MM.1S (cell line): ENCODE measurements at regions not wholly inside any gene's neighbourhood (a gene's known extent, or its start where the extent isn't known, plus 50 kb on each side); places are given as distances from the start of the nearest gene placed in this dataset.
"Not testable (repeated sequence)": the region's sequence is repeated elsewhere in the genome, so short reads cannot be mapped to it uniquely, and the experiment has no call there.

ENCODE experiments used
- DNase-seq: peaks from one replicate; pipeline ENCODE4 v3.0.0-alpha.2; 2015
- H2AFZ ChIP-seq: fragments of 300-600 bp; sonication (generic); 2 replicates; pipeline ENCODE4 v1.6.0; 2016; ENCODE audit warnings: antibody characterized with exemption, low read length
- H3F3A ChIP-seq: fragments of 300-600 bp; sonication (generic); 2 replicates; pipeline ENCODE4 v1.6.1; 2016; ENCODE audit warnings: mild to moderate bottlenecking, antibody characterized with exemption, low read length, moderate library complexity, mixed read lengths; ENCODE audit not compliant: insufficient read depth
- H3K27ac ChIP-seq: fragments of 300-600 bp; sonication (generic); 2 replicates; pipeline ENCODE4 v1.5.1; 2016; ENCODE audit warnings: mild to moderate bottlenecking, low read length
- H3K27me3 ChIP-seq: fragments of 300-600 bp; sonication (generic); replicated peaks from 2 replicates; pipeline ENCODE4 v1.6.0; 2016; ENCODE audit warnings: low read length; ENCODE audit not compliant: insufficient read depth
- H3K36me3 ChIP-seq: fragments of 300-600 bp; sonication (generic); replicated peaks from 2 replicates; pipeline ENCODE4 v1.6.1; 2016; ENCODE audit warnings: mild to moderate bottlenecking, low read length, mixed read lengths; ENCODE audit not compliant: insufficient read depth
- H3K4me1 ChIP-seq: fragments of 300-600 bp; sonication (generic); 2 replicates; pipeline ENCODE4 v1.6.1; 2016; ENCODE audit warnings: low read length, mixed read lengths
- H3K4me2 ChIP-seq: fragments of 300-600 bp; sonication (generic); 2 replicates; pipeline ENCODE4 v1.6.0; 2016; ENCODE audit warnings: low read depth, low read length
- H3K4me3 ChIP-seq: fragments of 300-600 bp; sonication (generic); 2 replicates; pipeline ENCODE4 v1.5.1; 2016; ENCODE audit warnings: low read length, mixed read lengths
- H3K79me2 ChIP-seq: fragments of 300-600 bp; sonication (generic); 2 replicates; pipeline ENCODE4 v1.6.1; 2016; ENCODE audit warnings: mixed run types, low read length, mixed read lengths
- H3K9ac ChIP-seq: fragments of 300-600 bp; sonication (generic); 2 replicates; pipeline ENCODE4 v1.6.1; 2016; ENCODE audit warnings: low read length, mixed read lengths
- H3K9me2 ChIP-seq: fragments of 300-600 bp; sonication (generic); replicated peaks from 2 replicates; pipeline ENCODE4 v1.6.1; 2016; ENCODE audit warnings: mild to moderate bottlenecking, low read length, mixed read lengths; ENCODE audit not compliant: insufficient read depth
- H3K9me3 ChIP-seq: fragments of 300-600 bp; sonication (generic); replicated peaks from 2 replicates; pipeline ENCODE4 v1.6.1; 2016; ENCODE audit warnings: mild to moderate bottlenecking, low read length, mixed read lengths; ENCODE audit not compliant: insufficient read depth
- H4K20me1 ChIP-seq: fragments of 300-600 bp; sonication (generic); 2 replicates; pipeline ENCODE4 v1.6.1; 2016; ENCODE audit warnings: mild to moderate bottlenecking, low read length, moderate library complexity, mixed read lengths; ENCODE audit not compliant: insufficient read depth
- EZH2 ChIP-seq: fragments of 300-600 bp; sonication (generic); optimal IDR thresholded peaks from 2 replicates; pipeline ENCODE3; 2017; ENCODE audit warnings: low read depth, mild to moderate bottlenecking, antibody characterized with exemption, low read length, mixed read lengths
- EZH2phosphoT487 ChIP-seq: fragments of 300-600 bp; sonication (generic); IDR thresholded peaks from 2 replicates; pipeline ENCODE4 v1.6.1; 2018; ENCODE audit warnings: antibody characterized with exemption, low read length
- TF ChIP-seq, protein P1 (sequence below): fragments of 300-600 bp; sonication (generic); IDR thresholded peaks from 2 replicates; pipeline ENCODE4 v1.5.1; 2016; ENCODE audit warnings: antibody characterized with exemption, low read length, mixed read lengths

DNA sequence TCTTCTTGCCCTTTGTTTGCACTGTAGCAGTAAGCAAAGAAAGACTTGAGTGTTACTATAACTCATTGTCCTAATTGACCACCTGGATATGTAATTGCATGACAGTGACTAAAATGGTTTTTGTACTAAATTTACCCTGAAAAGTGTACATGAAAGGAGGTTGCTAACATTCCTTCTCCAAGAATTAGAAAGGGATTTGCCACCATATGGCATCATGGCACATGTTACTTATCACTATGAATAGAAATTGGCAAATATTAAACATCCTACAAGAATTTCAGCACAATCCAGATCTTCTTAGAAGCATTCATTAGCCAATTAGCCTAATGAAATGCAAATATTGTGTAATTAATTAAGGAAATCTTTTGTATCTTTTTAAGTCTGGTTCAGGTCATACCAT is 834.2 kb downstream of the STPG2 start:
- Histone ChIP-seq H3K4me3 (no peak overlapping the region), H3K36me3 (no peaks in the 10 kb centered on the region), H3K9me2 (no peaks in the 10 kb centered on the region), H3F3A (no peaks in the 10 kb centered on the region), H3K27ac (no peak overlapping the region), H3K9ac (no peak overlapping the region), H3K27me3 (no peaks in the 10 kb centered on the region), H3K4me1 (no peaks in the 10 kb centered on the region), H3K79me2 (no peaks in the 10 kb centered on the region), H2AFZ (no peak overlapping the region), H4K20me1 (no peaks in the 10 kb centered on the region), H3K4me2 (no peak overlapping the region), H3K9me3 (no peaks in the 10 kb centered on the region)
- DNase-seq, result no peak
- TF ChIP-seq, protein P1, sequence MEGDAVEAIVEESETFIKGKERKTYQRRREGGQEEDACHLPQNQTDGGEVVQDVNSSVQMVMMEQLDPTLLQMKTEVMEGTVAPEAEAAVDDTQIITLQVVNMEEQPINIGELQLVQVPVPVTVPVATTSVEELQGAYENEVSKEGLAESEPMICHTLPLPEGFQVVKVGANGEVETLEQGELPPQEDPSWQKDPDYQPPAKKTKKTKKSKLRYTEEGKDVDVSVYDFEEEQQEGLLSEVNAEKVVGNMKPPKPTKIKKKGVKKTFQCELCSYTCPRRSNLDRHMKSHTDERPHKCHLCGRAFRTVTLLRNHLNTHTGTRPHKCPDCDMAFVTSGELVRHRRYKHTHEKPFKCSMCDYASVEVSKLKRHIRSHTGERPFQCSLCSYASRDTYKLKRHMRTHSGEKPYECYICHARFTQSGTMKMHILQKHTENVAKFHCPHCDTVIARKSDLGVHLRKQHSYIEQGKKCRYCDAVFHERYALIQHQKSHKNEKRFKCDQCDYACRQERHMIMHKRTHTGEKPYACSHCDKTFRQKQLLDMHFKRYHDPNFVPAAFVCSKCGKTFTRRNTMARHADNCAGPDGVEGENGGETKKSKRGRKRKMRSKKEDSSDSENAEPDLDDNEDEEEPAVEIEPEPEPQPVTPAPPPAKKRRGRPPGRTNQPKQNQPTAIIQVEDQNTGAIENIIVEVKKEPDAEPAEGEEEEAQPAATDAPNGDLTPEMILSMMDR, result no peak
- TF ChIP-seq EZH2phosphoT487 (no peak), EZH2 (no peak)

DNA sequence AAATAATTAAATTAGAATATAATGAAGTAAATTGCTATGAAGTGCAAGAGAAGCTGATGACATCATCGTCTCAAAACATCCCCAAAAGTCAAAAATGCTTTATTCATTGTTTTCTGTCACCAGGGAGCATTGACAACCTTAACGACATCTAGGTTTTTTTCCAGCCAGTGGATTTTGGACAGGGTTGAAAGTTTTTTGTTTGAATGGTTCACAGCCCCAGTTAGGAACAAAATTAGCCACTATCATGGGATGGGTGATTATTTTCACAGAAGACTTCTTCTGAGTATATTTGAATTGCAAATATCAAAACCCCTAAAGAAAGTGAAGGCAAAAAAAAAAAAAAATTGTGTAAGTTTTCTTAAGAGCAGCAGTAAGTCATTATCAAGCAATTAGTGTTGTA is 826.1 kb downstream of the STPG2 start:
- H4K20me1 ChIP-seq, result no peaks in the 10 kb centered on the region
- no peak for DNase-seq
- H3F3A ChIP-seq, result no peaks in the 10 kb centered on the region
- no peak overlapping the region for H2AFZ ChIP-seq
- no peak overlapping the region for H3K9ac ChIP-seq
- H3K79me2 ChIP-seq, result no peaks in the 10 kb centered on the region
- no peak overlapping the region for H3K4me2 ChIP-seq
- no peaks in the 10 kb centered on the region for H3K36me3 ChIP-seq
- H3K9me3 ChIP-seq, result no peaks in the 10 kb centered on the region
- TF ChIP-seq EZH2 (no peak), EZH2phosphoT487 (no peak)
- TF ChIP-seq, protein P1, result no peak
- H3K4me3 ChIP-seq, result no peak overlapping the region
- no peaks in the 10 kb centered on the region for H3K4me1 ChIP-seq
- no peaks in the 10 kb centered on the region for H3K9me2 ChIP-seq
- no peaks in the 10 kb centered on the region for H3K27me3 ChIP-seq
- no peak overlapping the region for H3K27ac ChIP-seq

DNA sequence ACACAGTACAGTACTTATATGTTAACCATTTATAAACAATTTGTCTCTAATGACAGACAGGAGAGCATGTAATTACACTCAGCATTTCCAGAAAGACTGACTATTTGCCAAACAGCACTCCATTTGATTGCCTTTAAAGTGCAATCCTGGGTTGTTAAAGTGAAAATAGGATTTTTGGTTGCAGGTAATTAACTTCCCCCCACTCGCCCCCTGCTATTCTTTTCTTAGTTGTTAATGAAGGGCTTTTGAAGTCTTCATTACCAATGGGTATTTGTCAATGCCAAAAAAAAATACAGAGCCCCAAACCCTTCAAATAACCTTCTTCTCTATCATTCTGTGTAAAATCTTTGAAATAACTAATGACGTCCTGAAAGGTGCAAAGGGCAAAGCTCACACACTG is 825.6 kb downstream of the STPG2 start:
- Histone ChIP-seq H3K36me3 (no peaks in the 10 kb centered on the region), H3K9me2 (no peaks in the 10 kb centered on the region), H3K9ac (no peak overlapping the region), H2AFZ (no peak overlapping the region), H3F3A (no peaks in the 10 kb centered on the region), H3K4me2 (no peak overlapping the region), H3K27ac (no peak overlapping the region), H4K20me1 (no peaks in the 10 kb centered on the region), H3K4me3 (no peak overlapping the region), H3K9me3 (no peaks in the 10 kb centered on the region), H3K4me1 (no peaks in the 10 kb centered on the region), H3K79me2 (no peaks in the 10 kb centered on the region), H3K27me3 (no peaks in the 10 kb centered on the region)
- DNase-seq, result no peak
- TF ChIP-seq, protein P1, result no peak

DNA sequence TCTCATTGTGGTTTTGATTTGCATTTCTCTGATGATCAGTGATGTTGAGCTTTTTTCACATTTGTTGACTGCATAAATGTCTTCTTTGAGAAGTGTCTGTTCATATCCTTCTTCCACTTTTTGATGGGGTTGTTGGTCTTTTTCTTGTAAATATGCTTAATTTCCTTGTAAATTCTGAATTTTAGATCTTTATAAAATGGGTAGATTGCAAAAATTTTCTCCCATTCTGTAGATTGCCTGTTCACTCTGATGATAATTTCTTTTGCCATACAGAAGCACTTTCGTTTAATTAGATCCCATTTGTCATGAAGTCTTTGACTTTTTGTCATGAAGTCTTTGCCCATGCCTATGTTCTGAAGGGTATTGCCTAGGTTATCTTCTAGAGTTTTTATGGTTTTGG is 817.5 kb downstream of the STPG2 start:
- not testable (repeated sequence) for H3K79me2 ChIP-seq, H3K9me2 ChIP-seq, H4K20me1 ChIP-seq, H3K4me1 ChIP-seq, H3K4me3 ChIP-seq, H3K27me3 ChIP-seq, H2AFZ ChIP-seq, H3K4me2 ChIP-seq, H3K9ac ChIP-seq, H3K27ac ChIP-seq, H3K9me3 ChIP-seq, H3K36me3 ChIP-seq, H3F3A ChIP-seq
- DNase-seq, result peak; percentile 18
